ENCODE measurements at regions not wholly inside any gene's neighbourhood (a gene's known extent, or its start where the extent isn't known, plus 50 kb on each side); places are given as distances from the start of the nearest gene placed in this dataset.
"Not testable (repeated sequence)": the region's sequence is repeated elsewhere in the genome, so short reads cannot be mapped to it uniquely, and the experiment has no call there.

- no peak for DNase-seq (ENCODE audit: low read depth)
- Mint-ChIP-seq H3K9me3 (ENCODE audit: unreplicated experiment) (no peaks in the 10 kb centered on the region), H3K4me1 (ENCODE audit: low read depth, unreplicated experiment) (peaks cover 4% of the 10 kb centered on the region), H3K36me3 (ENCODE audit: low read depth, unreplicated experiment) (peaks cover 2% of the 10 kb centered on the region), H3K4me3 (ENCODE audit: unreplicated experiment) (no peak overlapping the region), H3K27me3 (ENCODE audit: low read depth, unreplicated experiment) (peaks cover 13% of the 10 kb centered on the region), H3K27ac (ENCODE audit: unreplicated experiment) (no peak overlapping the region)
- TF ChIP-seq EZH2 (IDR thresholded peaks at IDR 0.05; ENCODE audit: insufficient read depth, low read length) (no peak), CTCF (IDR thresholded peaks at IDR 0.05; ENCODE audit: insufficient read depth, low read depth, low read length) (no peak)
- peaks cover 9% of the 10 kb centered on the region for H3K4me1 ChIP-seq (ENCODE audit: insufficient read depth, low read length)
- H3K79me2 ChIP-seq (ENCODE audit: insufficient read depth, low read length) = no peaks in the 10 kb centered on the region
- H3K9ac ChIP-seq (ENCODE audit: low read length) = no peak overlapping the region
- H3K36me3 ChIP-seq (ENCODE audit: insufficient read depth, low read length) = no peaks in the 10 kb centered on the region
- H4K20me1 ChIP-seq (ENCODE audit: insufficient read depth, low read length) = no peaks in the 10 kb centered on the region
- H3K9me3 ChIP-seq (ENCODE audit: insufficient read depth, low read depth, low read length) = no peaks in the 10 kb centered on the region
- no peak overlapping the region for H3K4me3 ChIP-seq (ENCODE audit: insufficient read depth, low read depth, low read length)
- H3K4me2 ChIP-seq (ENCODE audit: low read length) = no peak overlapping the region
- H3K27ac ChIP-seq (ENCODE audit: low read depth, low read length) = no peak overlapping the region
- no peaks in the 10 kb centered on the region for H3K27me3 ChIP-seq (ENCODE audit: insufficient read depth, low read length)
- FAIRE-seq = no peak
- no peak overlapping the region for H2AFZ ChIP-seq (ENCODE audit: low read depth, low read length)
Measured at GRCh38 chr10:114749510-114749909, 72.1 kb upstream of the FHIP2A start.

GRCh38 chr10:114751856-114752255 lies 69.7 kb upstream of the FHIP2A start:
- Histone ChIP-seq H2AFZ (ENCODE audit: low read depth, low read length) (no peak overlapping the region), H3K9me3 (ENCODE audit: insufficient read depth, low read depth, low read length) (no peaks in the 10 kb centered on the region), H3K27ac (ENCODE audit: low read depth, low read length) (no peak overlapping the region), H3K79me2 (ENCODE audit: insufficient read depth, low read length) (no peaks in the 10 kb centered on the region), H3K4me1 (ENCODE audit: insufficient read depth, low read length) (peaks cover 16% of the 10 kb centered on the region), H3K4me3 (ENCODE audit: insufficient read depth, low read depth, low read length) (no peak overlapping the region), H4K20me1 (ENCODE audit: insufficient read depth, low read length) (no peaks in the 10 kb centered on the region), H3K4me2 (ENCODE audit: low read length) (no peak overlapping the region), H3K9ac (ENCODE audit: low read length) (no peak overlapping the region), H3K27me3 (ENCODE audit: insufficient read depth, low read length) (no peaks in the 10 kb centered on the region), H3K36me3 (ENCODE audit: insufficient read depth, low read length) (no peaks in the 10 kb centered on the region)
- no peak overlapping the region for H3K4me3 Mint-ChIP-seq (ENCODE audit: unreplicated experiment)
- H3K36me3 Mint-ChIP-seq (ENCODE audit: low read depth, unreplicated experiment) = no peaks in the 10 kb centered on the region
- H3K9me3 Mint-ChIP-seq (ENCODE audit: unreplicated experiment) = no peaks in the 10 kb centered on the region
- H3K4me1 Mint-ChIP-seq (ENCODE audit: low read depth, unreplicated experiment) = peaks cover 8% of the 10 kb centered on the region
- H3K27me3 Mint-ChIP-seq (ENCODE audit: low read depth, unreplicated experiment) = peaks cover 8% of the 10 kb centered on the region
- DNase-seq (ENCODE audit: low read depth) (peak; percentile 80), FAIRE-seq (no peak)
- no peak overlapping the region for H3K27ac Mint-ChIP-seq (ENCODE audit: unreplicated experiment)
- TF ChIP-seq EZH2 (IDR thresholded peaks at IDR 0.05; ENCODE audit: insufficient read depth, low read length) = no peak
- no peak for TF ChIP-seq CTCF (IDR thresholded peaks at IDR 0.05; ENCODE audit: insufficient read depth, low read depth, low read length)

- not testable (repeated sequence) for H3K27me3 ChIP-seq (ENCODE audit: insufficient read depth, low read length); H3K4me3 ChIP-seq (ENCODE audit: insufficient read depth, low read depth, low read length); H3K4me1 Mint-ChIP-seq (ENCODE audit: low read depth, unreplicated experiment); H3K27me3 Mint-ChIP-seq (ENCODE audit: low read depth, unreplicated experiment); H3K4me3 Mint-ChIP-seq (ENCODE audit: unreplicated experiment); FAIRE-seq; H3K9me3 Mint-ChIP-seq (ENCODE audit: unreplicated experiment); H3K36me3 ChIP-seq (ENCODE audit: insufficient read depth, low read length); H3K27ac Mint-ChIP-seq (ENCODE audit: unreplicated experiment); H3K79me2 ChIP-seq (ENCODE audit: insufficient read depth, low read length); H3K36me3 Mint-ChIP-seq (ENCODE audit: low read depth, unreplicated experiment); DNase-seq (ENCODE audit: low read depth); H3K27ac ChIP-seq (ENCODE audit: low read depth, low read length); H2AFZ ChIP-seq (ENCODE audit: low read depth, low read length); H3K9ac ChIP-seq (ENCODE audit: low read length); H3K9me3 ChIP-seq (ENCODE audit: insufficient read depth, low read depth, low read length); H4K20me1 ChIP-seq (ENCODE audit: insufficient read depth, low read length)
- Histone ChIP-seq H3K4me2 (ENCODE audit: low read length) (peak overlapping the region; percentile 43), H3K4me1 (ENCODE audit: insufficient read depth, low read length) (peaks cover 16% of the 10 kb centered on the region)
Measured at GRCh38 chr10:114752570-114752969, 69.0 kb upstream of the FHIP2A start.

All from astrocyte (in vitro differentiated cells and primary cell).